ENCODE measurements at regions not wholly inside any gene's neighbourhood (a gene's known extent, or its start where the extent isn't known, plus 50 kb on each side); places are given as distances from the start of the nearest gene placed in this dataset.

GRCh38 chr17:33370401-33370800 is 77.3 kb upstream of the ASIC2 start:
- intact Hi-C loops (cut with micrococcal nuclease; ENCODE audit: unreplicated experiment) = no loop called here
- H2AFZ ChIP-seq (ENCODE audit: control insufficient read depth, low read depth, low read length) = no peak overlapping the region

GRCh38 chr17:33371377-33371776 is 78.3 kb upstream of the ASIC2 start:
- WGBS (ENCODE audit: insufficient coverage, insufficient replicate concordance, low lambda C conversion rate, missing lambda C conversion rate) = 8% methylated on average over 3 of the region's 3 CpGs
- Histone ChIP-seq H3K4me2 (ENCODE audit: control insufficient read depth, insufficient read depth) (no peak overlapping the region), H3K27ac (ENCODE audit: control insufficient read depth, insufficient read depth) (no peak overlapping the region), H3K9me3 (replicated peaks; ENCODE audit: control insufficient read depth, insufficient read depth, low read length) (no peaks in the 10 kb centered on the region), H3K27me3 (replicated peaks in 1 of 2; ENCODE audit: control insufficient read depth in 2 of 2, insufficient read depth in 2 of 2, low read length in 1 of 2) (peaks cover 0 to 1% of the 10 kb centered on the region in 2 experiments; a peak in 2 of 4 replicates), H3K79me2 (ENCODE audit: control insufficient read depth, insufficient read depth, low read length) (no peaks in the 10 kb centered on the region), H2AFZ (ENCODE audit: control insufficient read depth, low read depth, low read length) (no peak overlapping the region), H4K20me1 (ENCODE audit: control insufficient read depth, insufficient read depth) (no peaks in the 10 kb centered on the region), H3K9ac (ENCODE audit: control insufficient read depth, insufficient read depth, low read length) (no peak overlapping the region), H3K36me3 (ENCODE audit: control insufficient read depth in 2 of 2, insufficient read depth in 2 of 2, low read length in 1 of 2) (no peaks in the 10 kb centered on the region), H3K4me1 (ENCODE audit: control insufficient read depth, insufficient read depth, low read length) (no peaks in the 10 kb centered on the region), H3K4me3 (no peak overlapping the region)
- ChIA-PET SMC1A (ENCODE audit: uncharacterized antibody, unreplicated experiment) (no interaction called here), CTCF (no interaction called here), POLR2A (no interaction called here), RAD21 (ENCODE audit: unreplicated experiment) (no interaction called here)
- FAIRE-seq = no peak
- intact Hi-C loops (cut with micrococcal nuclease; ENCODE audit: unreplicated experiment) (no loop called here), in situ Hi-C loops (cut with MboI) (no loop called here)
- no TSS peak for BruUV-seq (replicated peaks)
- DNase-seq (ENCODE audit: low read depth, low spot score) = no peak
- ATAC-seq = no peak
- TF ChIP-seq FOXK2 (IDR thresholded peaks at IDR 0.05) (no peak), REST (IDR thresholded peaks at IDR 0.05; ENCODE audit: low read depth, low read length) (no peak), CEBPZ (IDR thresholded peaks at IDR 0.05; ENCODE audit: low read depth, low read length) (no peak), MTA3 (IDR thresholded peaks at IDR 0.05; ENCODE audit: borderline replicate concordance, low read length) (no peak), BACH1 (IDR thresholded peaks at IDR 0.05; ENCODE audit: borderline replicate concordance) (no peak), HSF1 (IDR thresholded peaks at IDR 0.05; ENCODE audit: low read depth, low read length) (no peak), SREBF1 (IDR thresholded peaks at IDR 0.05; ENCODE audit: low read length) (no peak), IKZF1 (conservative IDR thresholded peaks at IDR 0.05) (no peak), CEBPB (IDR thresholded peaks at IDR 0.05; ENCODE audit: borderline replicate concordance in 1 of 2, low read depth in 2 of 2, low read length in 2 of 2) (no peak)

More at GRCh38 chr17:33370401-33370800, 77.3 kb upstream of the ASIC2 start:
- whole genome bisulfite sequencing (ENCODE audit: insufficient coverage, insufficient replicate concordance, low lambda C conversion rate, missing lambda C conversion rate) = 0% methylated on average over 1 of the region's 1 CpG
- no peak for TF ChIP-seq TCF12 (IDR thresholded peaks at IDR 0.05; ENCODE audit: low read depth, low read length)
- TF ChIP-seq DPF2 (IDR thresholded peaks at IDR 0.05) = no peak
- no peak for TF ChIP-seq ZNF207 (IDR thresholded peaks at IDR 0.05; ENCODE audit: borderline replicate concordance)
- Histone ChIP-seq H3K79me2 (ENCODE audit: control insufficient read depth, insufficient read depth, low read length) (no peaks in the 10 kb centered on the region), H4K20me1 (ENCODE audit: control insufficient read depth, insufficient read depth) (no peaks in the 10 kb centered on the region), H3K9ac (ENCODE audit: control insufficient read depth, insufficient read depth, low read length) (no peak overlapping the region), H3K36me3 (ENCODE audit: control insufficient read depth in 2 of 2, insufficient read depth in 2 of 2, low read length in 1 of 2) (no peaks in the 10 kb centered on the region), H3K27me3 (replicated peaks in 1 of 2; ENCODE audit: control insufficient read depth in 2 of 2, insufficient read depth in 2 of 2, low read length in 1 of 2) (peaks cover 0 to 1% of the 10 kb centered on the region in 2 experiments; a peak in 2 of 4 replicates), H3K9me3 (replicated peaks; ENCODE audit: control insufficient read depth, insufficient read depth, low read length) (no peaks in the 10 kb centered on the region), H3K27ac (ENCODE audit: control insufficient read depth, insufficient read depth) (no peak overlapping the region), H3K4me2 (ENCODE audit: control insufficient read depth, insufficient read depth) (no peak overlapping the region), H3K4me3 (no peak overlapping the region), H3K4me1 (ENCODE audit: control insufficient read depth, insufficient read depth, low read length) (no peaks in the 10 kb centered on the region)
- ChIA-PET SMC1A (ENCODE audit: uncharacterized antibody, unreplicated experiment) (no interaction called here), CTCF (no interaction called here), POLR2A (no interaction called here), RAD21 (ENCODE audit: unreplicated experiment) (no interaction called here)
- in situ Hi-C loops (cut with MboI) = no loop called here
- DNase-seq (ENCODE audit: low read depth, low spot score) = no peak
- no peak for FAIRE-seq
- no peak for ATAC-seq
- no TSS peak for BruUV-seq (replicated peaks)

All from GM12878 (cell line).